Anterior cingulate cortex (tissue), 58 donors: ENCODE measurements at regions not wholly inside any gene's neighbourhood (a gene's known extent, or its start where the extent isn't known, plus 50 kb on each side); places are given as distances from the start of the nearest gene placed in this dataset.

Experiments
- DNase-seq, 58 donors: peaks; one replicate each; lab custom pipeline; 2025; lab: John Stamatoyannopoulos, UW

GRCh38 chr9:107681988-107682387 lies 192.4 kb upstream of the KLF4 start:
- no peak for DNase-seq

GRCh38 chr9:107675351-107676259 lies 186.0 kb upstream of the KLF4 start:
- DNase-seq = no peak

DNA sequence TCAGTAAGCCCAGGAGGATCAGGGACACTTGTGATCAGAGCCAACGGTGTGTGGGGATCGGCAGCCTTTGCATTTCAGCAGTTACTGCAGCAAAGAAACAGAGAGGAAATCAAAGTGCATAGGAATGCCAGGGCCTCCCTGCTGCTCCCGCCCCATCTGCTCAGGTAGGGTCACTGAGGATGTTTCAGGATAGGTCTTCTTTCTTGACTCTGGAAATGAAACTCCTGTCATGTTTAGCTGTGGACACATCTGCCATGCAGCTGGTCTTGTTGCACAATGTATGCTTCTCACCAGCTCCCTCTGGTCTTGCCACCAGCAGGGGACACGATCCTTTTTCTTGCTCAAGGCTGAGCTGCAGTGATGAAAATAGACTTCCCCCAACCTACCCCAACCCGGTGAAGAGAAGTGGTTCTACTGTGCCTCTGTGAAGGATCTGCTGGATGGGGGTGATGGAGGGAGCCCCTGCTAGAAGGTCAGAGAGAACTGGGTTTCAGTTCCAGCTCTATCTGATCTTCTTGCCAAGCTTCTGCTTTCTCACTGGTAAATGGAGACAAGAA lies 185.2 kb upstream of the KLF4 start:
- peak in 17 of 58 donors; percentile 2 to 43 (median 9) for DNase-seq

DNA sequence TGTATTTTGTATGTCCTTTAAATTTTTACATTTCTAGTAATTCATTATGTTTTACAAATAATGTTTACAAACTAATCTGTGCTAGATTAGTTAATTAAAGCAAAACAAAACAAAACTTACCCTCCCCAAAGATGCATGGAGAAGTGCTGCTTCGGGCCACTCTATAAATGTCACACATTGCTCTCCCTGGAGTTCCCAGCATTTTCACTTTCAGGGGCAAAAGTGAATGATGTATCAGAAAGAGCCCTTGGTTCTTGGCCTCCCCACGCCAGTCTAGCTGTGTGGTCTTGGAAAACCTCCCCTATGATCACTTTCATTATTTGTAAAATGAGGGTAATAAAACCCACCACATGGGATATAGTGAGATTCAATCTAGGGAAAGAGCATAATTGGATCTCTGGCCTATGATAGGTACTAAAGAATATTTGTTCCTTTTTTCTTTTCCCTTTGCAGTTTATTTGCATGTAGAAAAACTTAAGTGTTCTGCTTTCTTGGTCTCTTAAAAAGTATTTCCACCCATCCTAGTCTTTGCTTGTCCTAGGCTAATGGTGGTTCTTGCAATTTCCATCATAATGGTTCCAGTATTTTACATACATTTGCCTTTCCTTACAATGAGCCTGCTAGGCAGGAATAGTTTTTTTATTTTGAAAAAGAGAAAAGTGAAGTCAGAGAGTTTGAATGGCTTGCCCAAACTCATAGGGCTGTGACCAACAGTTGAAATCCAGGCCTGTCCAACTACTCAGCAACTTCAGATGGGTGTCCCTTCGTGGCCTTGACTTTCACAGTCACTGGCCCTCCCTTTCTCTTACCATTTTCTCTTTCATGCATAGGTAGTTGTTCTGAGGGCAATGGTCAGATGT lies 184.5 kb upstream of the KLF4 start:
- no peak for DNase-seq

DNA sequence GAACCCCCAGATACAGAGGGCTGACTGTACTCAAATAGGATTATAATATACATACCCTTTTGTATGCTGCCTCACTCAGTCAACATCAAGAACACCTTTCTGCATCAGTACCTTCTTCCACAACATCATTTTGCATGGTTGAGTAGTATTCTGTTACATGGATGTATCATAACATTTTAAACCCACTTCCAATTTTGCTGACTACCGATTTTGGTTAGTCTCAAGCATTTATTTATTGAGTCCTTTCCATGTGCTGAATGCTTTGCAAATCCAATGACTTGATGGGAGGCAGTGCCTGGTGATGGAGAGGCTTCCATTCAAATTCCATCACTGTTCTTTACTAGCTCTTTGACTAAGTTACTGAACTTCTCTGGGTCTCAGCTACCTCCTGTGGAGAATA lies 182.0 kb upstream of the KLF4 start:
- no peak for DNase-seq

- DNase-seq = no peak
These were observed 179.9 kb upstream of the KLF4 start for GRCh38 chr9:107669422-107669821.

- peak in 1 of 58 donors; percentile 11 for DNase-seq
These were observed 177.9 kb upstream of the KLF4 start for GRCh38 chr9:107667231-107668070.

DNA sequence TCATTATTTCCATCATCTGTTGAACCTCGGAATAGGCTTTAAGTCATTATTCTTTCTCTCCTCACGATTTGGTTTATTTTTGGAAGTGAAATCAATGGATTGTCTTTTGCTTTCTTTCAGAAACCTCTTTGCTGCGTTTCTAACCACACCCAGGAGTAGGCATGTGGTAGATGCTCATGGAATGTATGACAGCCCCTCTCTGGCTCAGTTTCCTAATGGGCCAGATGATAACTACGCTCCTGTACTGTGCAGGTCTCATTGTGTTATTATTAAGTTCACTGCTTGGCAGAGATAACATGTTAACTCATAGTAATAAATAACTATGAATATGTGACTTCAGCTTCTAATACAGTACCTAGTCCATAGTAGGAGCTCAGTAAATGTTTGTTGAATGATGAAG lies 175.5 kb upstream of the KLF4 start:
- DNase-seq = no peak

- DNase-seq = no peak
These were observed 171.4 kb upstream of the KLF4 start for GRCh38 chr9:107660976-107661375.

GRCh38 chr9:107653263-107653821 lies 163.8 kb upstream of the KLF4 start:
- DNase-seq = no peak

DNA sequence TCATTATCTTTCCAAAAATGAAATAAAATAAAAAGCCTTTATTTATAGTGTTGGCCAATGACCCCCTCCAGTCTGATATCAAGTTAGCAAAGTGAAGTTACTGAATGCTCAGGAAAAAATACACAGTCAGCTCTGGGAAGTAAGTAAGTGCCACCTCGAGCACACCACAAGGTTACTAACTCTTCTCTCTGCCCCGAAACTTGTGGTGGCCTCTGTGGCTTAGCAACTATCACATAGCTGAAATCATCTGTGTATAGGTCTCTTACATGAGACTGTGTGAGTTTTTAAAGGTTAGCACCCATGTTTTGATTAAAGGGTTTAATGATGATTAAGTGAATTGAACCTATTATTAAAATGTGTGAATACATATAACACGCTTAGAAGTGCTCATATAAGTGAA lies 161.4 kb upstream of the KLF4 start:
- DNase-seq = no peak

DNA sequence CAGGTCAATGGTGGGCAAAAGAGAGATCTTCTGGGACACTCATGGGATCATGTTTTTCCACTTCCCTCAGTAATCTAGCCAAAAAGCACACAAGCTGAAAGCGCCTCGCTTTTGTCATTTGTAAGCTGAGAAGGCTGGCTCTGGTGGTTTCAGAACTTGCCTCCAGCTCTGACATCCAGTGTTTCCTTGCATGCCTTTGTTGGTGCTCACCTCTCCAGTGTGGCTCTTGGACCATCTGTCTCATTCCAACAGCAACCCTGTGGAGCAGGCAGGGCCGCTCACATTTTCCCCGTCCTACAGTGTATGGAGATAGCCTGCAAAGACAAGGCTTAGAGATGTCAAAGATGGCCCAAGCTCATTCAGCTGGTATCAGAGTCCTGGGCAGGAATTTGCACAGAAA lies 160.8 kb upstream of the KLF4 start:
- DNase-seq = no peak

- no peak for DNase-seq
These were observed 158.7 kb upstream of the KLF4 start for GRCh38 chr9:107648153-107648715.

- DNase-seq = no peak
These were observed 158.0 kb upstream of the KLF4 start for GRCh38 chr9:107647611-107648010.

DNA sequence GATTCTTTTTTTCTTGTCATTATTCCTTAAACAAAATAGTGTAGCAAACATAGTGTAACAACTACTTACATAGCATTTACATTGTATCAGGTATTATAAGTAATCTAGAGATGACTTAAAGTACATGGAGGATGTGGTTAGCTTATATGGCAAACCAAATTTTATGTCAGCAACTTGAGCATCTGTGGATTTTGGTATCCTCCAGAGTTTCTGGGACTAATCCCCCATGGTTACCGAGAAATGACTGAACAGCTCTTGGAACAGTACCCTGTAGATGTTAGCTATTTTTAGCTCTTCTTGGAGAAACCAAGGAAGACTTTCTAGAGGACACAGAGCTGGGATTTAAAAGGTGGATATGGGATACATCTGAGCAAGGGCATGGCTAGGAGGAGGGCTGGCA lies 157.6 kb upstream of the KLF4 start:
- DNase-seq = no peak

- no peak for DNase-seq
These were observed 155.9 kb upstream of the KLF4 start for GRCh38 chr9:107645464-107645833.

- peak in 12 of 58 donors; percentile 5 to 45 (median 14) for DNase-seq
These were observed 155.3 kb upstream of the KLF4 start for GRCh38 chr9:107644733-107645463.

DNA sequence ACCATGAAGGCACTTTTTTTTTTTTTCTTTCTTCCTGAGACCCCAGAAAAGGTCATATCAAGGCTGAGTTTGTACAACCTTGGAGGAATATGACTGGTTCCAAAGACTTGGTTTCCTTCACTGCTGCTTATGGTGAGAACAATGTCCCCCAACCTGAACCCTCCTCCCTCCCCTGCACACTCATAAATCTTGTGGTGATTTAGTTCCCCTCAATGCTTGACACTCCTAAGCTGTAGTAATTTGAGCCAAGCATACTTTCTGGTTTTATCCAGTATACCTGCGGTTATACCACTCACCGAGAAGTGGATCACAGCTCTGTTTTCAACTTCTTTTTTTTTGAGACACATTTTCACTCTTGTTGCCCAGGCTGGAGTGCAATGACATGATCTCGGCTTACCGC lies 149.9 kb upstream of the KLF4 start:
- no peak for DNase-seq
